WTC11 (cell line): ENCODE measurements at regions not wholly inside any gene's neighbourhood (a gene's known extent, or its start where the extent isn't known, plus 50 kb on each side); places are given as distances from the start of the nearest gene placed in this dataset.

ENCODE experiments used
- ATAC-seq: fragments of 200-7000 bp; cut with Tn5 transposase; 2 replicates; pipeline ENCODE4 v1.10.0; 2021; ENCODE audit warnings: mild to moderate bottlenecking, moderate library complexity
- CTCF ChIA-PET: fragments of 300-600 bp; sonication (Branson Sonifier 250); formaldehyde crosslinking; loops from one replicate; lab custom pipeline; 2021; ENCODE audit warnings: antibody characterized with exemption; lab: Charles Lee
- POLR2A ChIA-PET: fragments of 350-600 bp; sonication (Branson Sonifier 250); formaldehyde crosslinking; loops from one replicate; lab custom pipeline; 2021; ENCODE audit warnings: antibody characterized with exemption; lab: Charles Lee
- DNase-seq: peaks from one replicate; pipeline ENCODE4 v3.0.0; 2021; ENCODE audit warnings: low spot score
- H3K27ac Mint-ChIP-seq: 2 replicates; pipeline ENCODE4 v1.8.0; 2021; ENCODE audit warnings: mixed read lengths
- H3K27me3 Mint-ChIP-seq: 2 replicates; pipeline ENCODE4 v1.8.0; 2021; ENCODE audit warnings: low read depth, mild to moderate bottlenecking, moderate library complexity, mixed read lengths
- H3K36me3 Mint-ChIP-seq: 2 replicates; pipeline ENCODE4 v1.8.0; 2021; ENCODE audit warnings: mixed read lengths
- H3K4me1 Mint-ChIP-seq: 2 replicates; pipeline ENCODE4 v1.8.0; 2022; ENCODE audit warnings: mixed read lengths
- H3K4me3 Mint-ChIP-seq: 2 replicates; pipeline ENCODE4 v1.8.0; 2021; ENCODE audit warnings: mild to moderate bottlenecking, moderate library complexity, mixed read lengths
- H3K9me3 Mint-ChIP-seq: 2 replicates; pipeline ENCODE4 v1.8.0; 2021; ENCODE audit warnings: mixed read lengths
- ATF3 ChIP-seq: sonication (generic); formaldehyde crosslinking; conservative IDR thresholded peaks from 2 replicates; pipeline ENCODE4 v1.8.1; 2022; ENCODE audit warnings: mild to moderate bottlenecking, missing genetic modification reagents
- E2F1 ChIP-seq: sonication (generic); formaldehyde crosslinking; IDR thresholded peaks from 2 replicates; pipeline ENCODE4 v1.8.0; 2022; ENCODE audit warnings: mild to moderate bottlenecking, missing genetic modification reagents
- E2F4 ChIP-seq: sonication (generic); formaldehyde crosslinking; IDR thresholded peaks from 2 replicates; pipeline ENCODE4 v1.8.1; 2022; ENCODE audit warnings: low read depth, mild to moderate bottlenecking, moderate library complexity, missing genetic modification reagents, borderline replicate concordance
- ELF4 ChIP-seq: sonication (generic); formaldehyde crosslinking; IDR thresholded peaks from 2 replicates; pipeline ENCODE4 v1.8.1; 2022; ENCODE audit warnings: low read depth, mild to moderate bottlenecking, moderate library complexity, missing genetic modification reagents
- FOXP4 ChIP-seq: sonication (generic); formaldehyde crosslinking; IDR thresholded peaks from 2 replicates; pipeline ENCODE4 v1.8.0; 2022; ENCODE audit warnings: mild to moderate bottlenecking, missing genetic modification reagents
- HMGA2 ChIP-seq: fragments of 250-450 bp; sonication (Bioruptor Pico); IDR thresholded peaks from 2 replicates; pipeline ENCODE4 v1.4.0; 2021; ENCODE audit warnings: mild to moderate bottlenecking, moderate library complexity
- JUN ChIP-seq: sonication (generic); formaldehyde crosslinking; IDR thresholded peaks from 2 replicates; pipeline ENCODE4 v1.8.0; 2023; ENCODE audit warnings: mild to moderate bottlenecking, missing genetic modification reagents
- MYBL2 ChIP-seq: sonication (generic); formaldehyde crosslinking; IDR thresholded peaks from 2 replicates; pipeline ENCODE4 v1.8.1; 2023; ENCODE audit warnings: mild to moderate bottlenecking, moderate library complexity, missing genetic modification reagents
- RORB ChIP-seq: fragments of 250-450 bp; sonication (Bioruptor Pico); IDR thresholded peaks from 2 replicates; pipeline ENCODE4 v1.9.0; 2021; ENCODE audit warnings: mild to moderate bottlenecking
- TCF7 ChIP-seq: sonication (generic); formaldehyde crosslinking; IDR thresholded peaks from 2 replicates; pipeline ENCODE4 v1.8.0; 2022; ENCODE audit warnings: mild to moderate bottlenecking, low read depth, missing genetic modification reagents, moderate library complexity
- TEAD1 ChIP-seq: sonication (generic); formaldehyde crosslinking; IDR thresholded peaks from 2 replicates; pipeline ENCODE4 v1.8.0; 2022; ENCODE audit warnings: mild to moderate bottlenecking, missing genetic modification reagents
- USF2 ChIP-seq: sonication (generic); formaldehyde crosslinking; IDR thresholded peaks from 2 replicates; pipeline ENCODE4 v1.8.1; 2023; ENCODE audit warnings: mild to moderate bottlenecking, missing genetic modification reagents, moderate library complexity
- ZBTB21 ChIP-seq: sonication (generic); formaldehyde crosslinking; IDR thresholded peaks from 2 replicates; pipeline ENCODE4 v1.8.1; 2023; ENCODE audit warnings: mild to moderate bottlenecking, missing genetic modification reagents, borderline replicate concordance
- TF ChIP-seq, protein P1 (sequence below): fragments of 250-450 bp; sonication (Bioruptor Pico); IDR thresholded peaks from 2 replicates; pipeline ENCODE4 v1.9.0; 2021; ENCODE audit warnings: mild to moderate bottlenecking
- TF ChIP-seq, protein P2 (sequence below): sonication (generic); formaldehyde crosslinking; IDR thresholded peaks from 2 replicates; pipeline ENCODE4 v1.8.1; 2023; ENCODE audit warnings: mild to moderate bottlenecking, moderate library complexity, missing genetic modification reagents
- TF ChIP-seq, protein P3 (sequence below): sonication (generic); formaldehyde crosslinking; IDR thresholded peaks from 2 replicates; pipeline ENCODE4 v1.8.1; 2023; ENCODE audit warnings: mild to moderate bottlenecking, missing genetic modification reagents, moderate library complexity
- TF ChIP-seq, protein P4 (sequence below): fragments of 250-450 bp; sonication (Bioruptor Pico); IDR thresholded peaks from 2 replicates; pipeline ENCODE4 v1.9.0; 2021; ENCODE audit warnings: mild to moderate bottlenecking
- TF ChIP-seq, protein P5 (sequence below): sonication (generic); formaldehyde crosslinking; IDR thresholded peaks from 2 replicates; pipeline ENCODE4 v1.8.1; 2022; ENCODE audit warnings: mild to moderate bottlenecking, moderate library complexity, missing genetic modification reagents

- TF ChIP-seq, protein P1, sequence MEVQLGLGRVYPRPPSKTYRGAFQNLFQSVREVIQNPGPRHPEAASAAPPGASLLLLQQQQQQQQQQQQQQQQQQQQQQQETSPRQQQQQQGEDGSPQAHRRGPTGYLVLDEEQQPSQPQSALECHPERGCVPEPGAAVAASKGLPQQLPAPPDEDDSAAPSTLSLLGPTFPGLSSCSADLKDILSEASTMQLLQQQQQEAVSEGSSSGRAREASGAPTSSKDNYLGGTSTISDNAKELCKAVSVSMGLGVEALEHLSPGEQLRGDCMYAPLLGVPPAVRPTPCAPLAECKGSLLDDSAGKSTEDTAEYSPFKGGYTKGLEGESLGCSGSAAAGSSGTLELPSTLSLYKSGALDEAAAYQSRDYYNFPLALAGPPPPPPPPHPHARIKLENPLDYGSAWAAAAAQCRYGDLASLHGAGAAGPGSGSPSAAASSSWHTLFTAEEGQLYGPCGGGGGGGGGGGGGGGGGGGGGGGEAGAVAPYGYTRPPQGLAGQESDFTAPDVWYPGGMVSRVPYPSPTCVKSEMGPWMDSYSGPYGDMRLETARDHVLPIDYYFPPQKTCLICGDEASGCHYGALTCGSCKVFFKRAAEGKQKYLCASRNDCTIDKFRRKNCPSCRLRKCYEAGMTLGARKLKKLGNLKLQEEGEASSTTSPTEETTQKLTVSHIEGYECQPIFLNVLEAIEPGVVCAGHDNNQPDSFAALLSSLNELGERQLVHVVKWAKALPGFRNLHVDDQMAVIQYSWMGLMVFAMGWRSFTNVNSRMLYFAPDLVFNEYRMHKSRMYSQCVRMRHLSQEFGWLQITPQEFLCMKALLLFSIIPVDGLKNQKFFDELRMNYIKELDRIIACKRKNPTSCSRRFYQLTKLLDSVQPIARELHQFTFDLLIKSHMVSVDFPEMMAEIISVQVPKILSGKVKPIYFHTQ (CRISPR knock-in tag) = no peak
- TF ChIP-seq, protein P2, sequence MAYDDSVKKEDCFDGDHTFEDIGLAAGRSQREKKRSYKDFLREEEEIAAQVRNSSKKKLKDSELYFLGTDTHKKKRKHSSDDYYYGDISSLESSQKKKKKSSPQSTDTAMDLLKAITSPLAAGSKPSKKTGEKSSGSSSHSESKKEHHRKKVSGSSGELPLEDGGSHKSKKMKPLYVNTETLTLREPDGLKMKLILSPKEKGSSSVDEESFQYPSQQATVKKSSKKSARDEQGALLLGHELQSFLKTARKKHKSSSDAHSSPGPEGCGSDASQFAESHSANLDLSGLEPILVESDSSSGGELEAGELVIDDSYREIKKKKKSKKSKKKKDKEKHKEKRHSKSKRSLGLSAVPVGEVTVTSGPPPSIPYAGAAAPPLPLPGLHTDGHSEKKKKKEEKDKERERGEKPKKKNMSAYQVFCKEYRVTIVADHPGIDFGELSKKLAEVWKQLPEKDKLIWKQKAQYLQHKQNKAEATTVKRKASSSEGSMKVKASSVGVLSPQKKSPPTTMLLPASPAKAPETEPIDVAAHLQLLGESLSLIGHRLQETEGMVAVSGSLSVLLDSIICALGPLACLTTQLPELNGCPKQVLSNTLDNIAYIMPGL (CRISPR knock-in tag) = no peak
Observed at GRCh38 chr2:217047209-217047608, 187.3 kb upstream of the TNP1 start (continued).

GRCh38 chr2:217045700-217046475 is 186.0 kb upstream of the TNP1 start:
- ChIA-PET POLR2A (no interaction called here), CTCF (no interaction called here)
- H3K27me3 Mint-ChIP-seq = no peaks in the 10 kb centered on the region
- TF ChIP-seq RORB (CRISPR knock-in tag) (no peak), MYBL2 (no peak), JUN (no peak), ATF3 (CRISPR knock-in tag) (no peak), ZBTB21 (CRISPR knock-in tag) (no peak), FOXP4 (no peak), HMGA2 (no peak), TEAD1 (CRISPR knock-in tag) (no peak), E2F4 (CRISPR knock-in tag) (no peak), TCF7 (no peak), USF2 (no peak), ELF4 (CRISPR knock-in tag) (no peak), E2F1 (CRISPR knock-in tag) (no peak)
- TF ChIP-seq, protein P1 (CRISPR knock-in tag) = no peak
- TF ChIP-seq, protein P3, sequence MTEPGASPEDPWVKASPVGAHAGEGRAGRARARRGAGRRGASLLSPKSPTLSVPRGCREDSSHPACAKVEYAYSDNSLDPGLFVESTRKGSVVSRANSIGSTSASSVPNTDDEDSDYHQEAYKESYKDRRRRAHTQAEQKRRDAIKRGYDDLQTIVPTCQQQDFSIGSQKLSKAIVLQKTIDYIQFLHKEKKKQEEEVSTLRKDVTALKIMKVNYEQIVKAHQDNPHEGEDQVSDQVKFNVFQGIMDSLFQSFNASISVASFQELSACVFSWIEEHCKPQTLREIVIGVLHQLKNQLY (CRISPR knock-in tag) = no peak
- TF ChIP-seq, protein P4, sequence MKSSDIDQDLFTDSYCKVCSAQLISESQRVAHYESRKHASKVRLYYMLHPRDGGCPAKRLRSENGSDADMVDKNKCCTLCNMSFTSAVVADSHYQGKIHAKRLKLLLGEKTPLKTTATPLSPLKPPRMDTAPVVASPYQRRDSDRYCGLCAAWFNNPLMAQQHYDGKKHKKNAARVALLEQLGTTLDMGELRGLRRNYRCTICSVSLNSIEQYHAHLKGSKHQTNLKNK (CRISPR knock-in tag) = no peak
- TF ChIP-seq, protein P5, sequence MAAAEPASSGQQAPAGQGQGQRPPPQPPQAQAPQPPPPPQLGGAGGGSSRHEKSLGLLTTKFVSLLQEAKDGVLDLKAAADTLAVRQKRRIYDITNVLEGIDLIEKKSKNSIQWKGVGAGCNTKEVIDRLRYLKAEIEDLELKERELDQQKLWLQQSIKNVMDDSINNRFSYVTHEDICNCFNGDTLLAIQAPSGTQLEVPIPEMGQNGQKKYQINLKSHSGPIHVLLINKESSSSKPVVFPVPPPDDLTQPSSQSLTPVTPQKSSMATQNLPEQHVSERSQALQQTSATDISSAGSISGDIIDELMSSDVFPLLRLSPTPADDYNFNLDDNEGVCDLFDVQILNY = no peak
- DNase-seq = no peak
- no peak overlapping the region for H3K4me3 Mint-ChIP-seq
- no peaks in the 10 kb centered on the region; the same call in 1 of the 2 replicates for H3K9me3 Mint-ChIP-seq
- H3K4me1 Mint-ChIP-seq = peaks cover 13% of the 10 kb centered on the region
- H3K36me3 Mint-ChIP-seq = no peaks in the 10 kb centered on the region
- H3K27ac Mint-ChIP-seq = no peak overlapping the region
- ATAC-seq = no peak
